ENCODE measurements at regions not wholly inside any gene's neighbourhood (a gene's known extent, or its start where the extent isn't known, plus 50 kb on each side); places are given as distances from the start of the nearest gene placed in this dataset.

GRCh38 chr5:54822324-54822687 lies 163.1 kb downstream of the ESM1 start:
- H3K27me3 ChIP-seq, result no peaks in the 10 kb centered on the region
- TF ChIP-seq CTCF (IDR thresholded peaks at IDR 0.05), result no peak
- no peaks in the 10 kb centered on the region for H3K4me1 ChIP-seq
- H3K36me3 ChIP-seq, result no peaks in the 10 kb centered on the region
- no peaks in the 10 kb centered on the region for H3K9me3 ChIP-seq
- H3K27ac ChIP-seq, result no peak overlapping the region
- DNase-seq (ENCODE audit: low spot score), result no peak
- H3K4me3 ChIP-seq, result no peak overlapping the region

GRCh38 chr5:54821445-54822323 lies 163.7 kb downstream of the ESM1 start:
- TF ChIP-seq CTCF (IDR thresholded peaks at IDR 0.05), result no peak

GRCh38 chr5:54820346-54821134 lies 164.9 kb downstream of the ESM1 start:
- Histone ChIP-seq H3K4me1 (no peaks in the 10 kb centered on the region), H3K4me3 (no peak overlapping the region), H3K27me3 (no peaks in the 10 kb centered on the region), H3K36me3 (no peaks in the 10 kb centered on the region), H3K27ac (no peak overlapping the region), H3K9me3 (no peaks in the 10 kb centered on the region)
- TF ChIP-seq CTCF (IDR thresholded peaks at IDR 0.05), result no peak
- DNase-seq (ENCODE audit: low spot score), result no peak

More at GRCh38 chr5:54821445-54822323, 163.7 kb downstream of the ESM1 start:
- DNase-seq (ENCODE audit: low spot score), result no peak
- Histone ChIP-seq H3K36me3 (no peaks in the 10 kb centered on the region), H3K4me3 (no peak overlapping the region), H3K27ac (no peak overlapping the region), H3K27me3 (no peaks in the 10 kb centered on the region), H3K9me3 (no peaks in the 10 kb centered on the region), H3K4me1 (no peaks in the 10 kb centered on the region)

GRCh38 chr5:54807421-54807820 lies 178.0 kb downstream of the ESM1 start:
- Histone ChIP-seq H3K27ac (no peak overlapping the region), H3K27me3 (no peaks in the 10 kb centered on the region), H3K9me3 (peaks cover 0 to 5% of the 10 kb centered on the region in 2 donors), H3K4me1 (no peaks in the 10 kb centered on the region), H3K36me3 (no peaks in the 10 kb centered on the region), H3K4me3 (no peak overlapping the region)
- TF ChIP-seq CTCF (IDR thresholded peaks at IDR 0.05), result no peak
- DNase-seq (ENCODE audit: low spot score), result no peak

GRCh38 chr5:54804521-54804920 lies 180.9 kb downstream of the ESM1 start:
- no peak for TF ChIP-seq CTCF (IDR thresholded peaks at IDR 0.05)
- peaks cover 0 to 4% of the 10 kb centered on the region in 2 donors for H3K9me3 ChIP-seq
- H3K27me3 ChIP-seq, result no peaks in the 10 kb centered on the region
- H3K4me3 ChIP-seq, result no peak overlapping the region
- no peak overlapping the region for H3K27ac ChIP-seq
- no peaks in the 10 kb centered on the region for H3K4me1 ChIP-seq
- no peaks in the 10 kb centered on the region for H3K36me3 ChIP-seq
- DNase-seq (ENCODE audit: low spot score), result no peak

Measured in right atrium auricular region (tissue), 2 donors.